GM19372 (cell line): ENCODE measurements at regions not wholly inside any gene's neighbourhood (a gene's known extent, or its start where the extent isn't known, plus 50 kb on each side); places are given as distances from the start of the nearest gene placed in this dataset.
"Not testable (repeated sequence)": the region's sequence is repeated elsewhere in the genome, so short reads cannot be mapped to it uniquely, and the experiment has no call there.

ENCODE experiments used
- ATAC-seq: cut with Tn5 transposase; IDR thresholded peaks from one replicate; pipeline ENCODE4 v1.9.1; 2021; ENCODE audit warnings: mild to moderate bottlenecking, low read depth, moderate library complexity; ENCODE audit not compliant: unreplicated experiment

DNA sequence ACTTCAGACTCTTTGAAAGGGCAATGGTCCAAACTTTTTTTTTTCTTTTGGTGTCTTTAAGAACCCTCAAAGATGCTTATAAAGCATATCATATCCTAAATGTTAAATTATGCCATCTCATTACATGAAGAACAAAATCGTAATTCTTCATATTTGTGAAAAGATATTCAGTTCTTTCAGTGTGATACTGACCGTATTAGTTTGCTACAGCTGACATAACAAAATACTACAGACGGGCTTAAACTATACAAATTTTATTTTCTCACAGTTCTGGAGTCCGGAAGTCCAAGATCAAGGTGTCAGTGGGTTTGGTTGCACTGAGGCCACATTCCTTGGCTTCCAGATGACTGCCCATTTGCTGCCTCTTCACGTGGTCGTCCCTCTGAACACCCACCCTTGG, 1377.2 kb upstream of the ZEB2 start:
- ATAC-seq = no peak

- no peak for ATAC-seq
Observed at GRCh38 chr2:145887915-145888314, 1368.0 kb upstream of the ZEB2 start.

DNA sequence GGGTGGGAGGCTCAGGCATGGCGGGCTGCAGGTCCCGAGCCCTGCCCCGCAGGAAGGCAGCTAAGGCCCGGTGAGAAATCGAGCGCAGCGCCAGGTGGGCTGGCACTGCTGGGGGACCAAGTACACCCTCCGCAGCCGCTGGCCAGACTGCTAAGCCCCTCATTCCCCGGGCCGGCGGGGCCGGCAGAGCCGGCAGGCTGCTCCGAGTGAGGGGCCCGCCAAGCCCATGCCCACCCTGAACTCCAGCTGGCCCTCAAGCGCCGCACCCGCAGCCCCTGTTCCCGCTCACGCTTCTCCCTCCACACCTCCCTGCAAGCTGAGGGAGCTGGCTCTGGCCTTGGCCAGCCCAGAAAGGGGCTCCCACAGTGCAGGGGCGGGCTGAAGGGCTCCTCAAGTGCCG, 1361.1 kb upstream of the ZEB2 start:
- ATAC-seq = not testable (repeated sequence)

- ATAC-seq = no peak
Observed at GRCh38 chr2:145875016-145875415, 1355.1 kb upstream of the ZEB2 start.

- no peak for ATAC-seq
Observed at GRCh38 chr2:145874466-145874865, 1354.5 kb upstream of the ZEB2 start.

- no peak for ATAC-seq
Observed at GRCh38 chr2:145864501-145864900, 1344.6 kb upstream of the ZEB2 start.

- ATAC-seq = no peak
Observed at GRCh38 chr2:145861940-145862339, 1342.0 kb upstream of the ZEB2 start.

- no peak for ATAC-seq
Observed at GRCh38 chr2:145860083-145860482, 1340.2 kb upstream of the ZEB2 start.

- ATAC-seq = no peak
Observed at GRCh38 chr2:145855142-145855541, 1335.2 kb upstream of the ZEB2 start.

GRCh38 chr2:145854039-145854755, 1334.3 kb upstream of the ZEB2 start:
- no peak for ATAC-seq

DNA sequence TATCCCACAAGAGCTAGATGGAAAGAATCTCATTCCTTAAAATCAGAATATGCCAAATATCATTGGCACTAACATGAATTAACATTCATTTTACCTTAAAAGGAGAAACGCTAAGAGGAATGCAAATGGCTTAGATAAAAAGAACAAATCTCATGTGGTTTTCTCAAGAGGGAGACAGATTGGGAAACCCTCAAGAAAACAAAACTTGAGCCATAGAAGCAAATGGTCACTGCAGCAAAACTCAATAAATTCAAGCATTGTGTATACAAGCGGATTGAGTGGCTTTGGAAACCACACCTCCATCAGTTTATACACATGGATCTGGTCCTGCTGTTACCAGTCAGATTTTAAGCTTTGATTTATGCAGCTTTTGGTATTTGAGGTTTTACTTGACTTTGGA, 1331.8 kb upstream of the ZEB2 start:
- no peak for ATAC-seq

- ATAC-seq = no peak
Observed at GRCh38 chr2:145849466-145849865, 1329.5 kb upstream of the ZEB2 start.

GRCh38 chr2:145846982-145847381, 1327.1 kb upstream of the ZEB2 start:
- no peak for ATAC-seq

- no peak for ATAC-seq
Observed at GRCh38 chr2:145845923-145846322, 1326.0 kb upstream of the ZEB2 start.

DNA sequence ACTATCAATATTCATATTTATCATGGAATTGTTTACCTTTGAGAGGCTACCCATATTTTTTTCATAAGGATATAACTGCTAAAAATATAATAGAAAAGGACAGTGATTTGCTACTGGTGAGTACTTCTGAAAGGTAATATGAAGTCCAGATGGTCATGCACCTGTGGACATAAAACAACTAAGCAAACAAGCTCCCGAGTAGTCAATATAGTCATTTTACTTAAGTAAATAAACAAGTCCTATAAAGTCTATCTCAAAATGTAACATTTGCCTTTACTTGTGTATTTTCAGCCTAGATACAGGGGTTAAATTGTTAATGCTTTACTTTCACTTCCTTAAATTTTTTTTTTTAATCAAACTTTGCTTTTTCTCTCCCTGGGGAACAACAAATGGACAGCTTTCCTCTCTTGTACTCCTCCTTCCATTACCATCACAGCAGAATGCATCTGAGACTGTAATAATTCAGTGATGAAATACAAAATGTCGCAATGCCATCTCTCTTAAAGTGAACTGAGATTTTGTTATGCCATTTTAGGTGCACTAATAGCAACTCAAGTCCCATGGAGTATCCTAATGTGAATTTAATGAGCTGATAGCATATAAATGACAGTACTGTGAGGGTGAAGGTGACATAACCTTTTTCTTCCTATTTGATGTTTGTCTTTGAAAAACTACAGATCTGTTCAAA, 1325.4 kb upstream of the ZEB2 start:
- no peak for ATAC-seq

DNA sequence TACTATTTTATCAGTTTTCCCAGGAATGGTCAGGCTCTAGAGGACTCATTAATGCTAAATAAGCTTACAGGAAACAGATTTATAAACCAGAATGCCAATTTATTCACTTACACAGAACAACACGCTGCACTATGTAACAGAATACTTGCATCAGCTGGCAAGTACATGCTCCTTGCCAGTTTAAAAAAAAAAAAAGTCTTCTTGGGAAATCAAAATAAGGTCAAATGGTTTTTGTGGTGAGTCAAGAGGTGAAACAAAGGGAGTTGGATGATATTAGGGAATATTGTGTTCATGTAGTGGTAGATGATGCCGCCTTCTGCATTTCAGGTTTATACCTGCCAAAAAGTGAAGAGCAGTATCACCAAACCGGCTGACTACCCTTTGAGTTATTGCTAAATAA, 1322.1 kb upstream of the ZEB2 start:
- ATAC-seq = no peak

DNA sequence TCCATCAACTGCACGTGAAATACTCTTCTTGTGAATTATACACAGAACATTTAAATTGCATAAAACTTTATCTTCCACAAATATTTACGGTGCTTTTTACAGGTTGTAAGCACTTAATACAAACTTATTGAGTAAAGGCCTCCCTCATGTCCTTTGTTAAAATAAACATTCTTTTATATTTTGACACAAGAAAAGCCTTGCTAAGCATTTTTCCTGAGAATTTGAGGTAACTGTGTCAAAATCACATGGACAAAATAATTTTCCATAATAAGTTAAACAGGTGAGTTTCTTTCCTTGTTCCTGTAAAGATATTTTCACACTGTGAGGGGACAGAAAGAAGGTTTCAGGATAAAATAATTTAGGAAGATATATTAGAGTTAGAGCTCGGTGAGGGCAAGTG, 1317.1 kb upstream of the ZEB2 start:
- no peak for ATAC-seq

- ATAC-seq = no peak
Observed at GRCh38 chr2:145835665-145836064, 1315.7 kb upstream of the ZEB2 start.

GRCh38 chr2:145832681-145833080, 1312.8 kb upstream of the ZEB2 start:
- no peak for ATAC-seq

DNA sequence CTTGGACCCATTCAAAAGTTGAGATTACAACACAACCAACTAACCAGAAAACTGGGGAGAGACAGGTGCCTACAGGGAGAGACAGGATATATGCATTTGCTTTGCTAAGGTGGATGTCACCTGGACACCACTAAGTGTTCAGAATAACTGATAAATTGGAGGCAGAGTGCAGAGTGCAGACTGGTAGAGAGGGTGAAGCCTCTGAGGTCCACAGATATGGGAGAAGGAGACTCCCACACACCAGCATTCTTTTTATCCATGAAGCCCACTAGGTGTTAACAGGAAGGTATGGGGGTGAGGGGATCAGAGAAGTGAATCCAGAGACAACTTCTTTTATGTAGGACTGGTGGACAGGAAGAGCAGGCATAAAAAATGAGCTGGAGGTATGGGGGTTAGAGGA, 1310.0 kb upstream of the ZEB2 start:
- ATAC-seq = no peak

DNA sequence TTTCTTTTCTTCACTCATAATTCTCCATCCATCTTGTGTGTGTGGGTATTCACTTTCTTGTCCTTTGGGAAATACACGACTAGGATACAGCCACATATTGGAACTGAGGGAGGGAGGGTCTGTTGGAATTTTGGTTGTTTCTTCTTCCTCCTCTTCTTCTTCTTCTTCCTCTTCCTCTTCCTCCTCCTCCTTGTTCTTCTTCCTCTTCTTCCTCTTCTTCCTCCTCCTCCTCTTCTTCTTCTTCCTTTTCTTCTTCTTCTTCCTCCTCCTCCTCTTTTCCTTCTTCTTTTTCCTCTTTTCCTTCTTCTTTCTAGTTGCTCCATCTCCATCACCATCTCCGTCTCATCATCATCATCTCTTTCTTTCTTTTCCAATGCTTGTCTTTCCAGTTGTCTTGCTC, 1307.3 kb upstream of the ZEB2 start:
- no peak for ATAC-seq

- ATAC-seq = no peak
Observed at GRCh38 chr2:145824384-145824783, 1304.5 kb upstream of the ZEB2 start.
